ENCODE measurements at regions not wholly inside any gene's neighbourhood (a gene's known extent, or its start where the extent isn't known, plus 50 kb on each side); places are given as distances from the start of the nearest gene placed in this dataset.

- TF ChIP-seq TARDBP (IDR thresholded peaks at IDR 0.05) = no peak
- TF ChIP-seq NFRKB (IDR thresholded peaks at IDR 0.05) = no peak
- no peak for TF ChIP-seq FOXM1 (IDR thresholded peaks at IDR 0.05; ENCODE audit: borderline replicate concordance)
These were observed 255.6 kb downstream of the ENGASE start for GRCh38 chr17:79330229-79330628.
